ENCODE measurements at regions not wholly inside any gene's neighbourhood (a gene's known extent, or its start where the extent isn't known, plus 50 kb on each side); places are given as distances from the start of the nearest gene placed in this dataset.
A peak's percentile ranks its signal among the peaks of the same experiment; 100 is the strongest.

- TF ChIP-seq ZKSCAN5 (CRISPR knock-in tag; IDR thresholded peaks at IDR 0.05) (no peak), ZNF710 (CRISPR knock-in tag; IDR thresholded peaks at IDR 0.05; ENCODE audit: borderline replicate concordance) (no peak), MLXIP (CRISPR knock-in tag; IDR thresholded peaks at IDR 0.05; ENCODE audit: borderline replicate concordance) (no peak), RXRA (CRISPR knock-in tag; IDR thresholded peaks at IDR 0.05) (peak; percentile 81), ZBTB1 (CRISPR knock-in tag; IDR thresholded peaks at IDR 0.05; ENCODE audit: borderline replicate concordance) (no peak), ATAD3A (CRISPR knock-in tag; IDR thresholded peaks at IDR 0.05) (no peak), RFX5 (IDR thresholded peaks at IDR 0.05; ENCODE audit: low read depth, low read length) (no peak), CSRNP2 (CRISPR knock-in tag; conservative IDR thresholded peaks at IDR 0.05; ENCODE audit: low read depth) (no peak), ZNF619 (CRISPR knock-in tag; IDR thresholded peaks at IDR 0.05) (no peak), MEIS2 (CRISPR knock-in tag; IDR thresholded peaks at IDR 0.05) (0 out of 2 replicates have a peak, but pooled peaks have one; percentile 26), ZNF318 (CRISPR knock-in tag; IDR thresholded peaks at IDR 0.05) (no peak), POGZ (CRISPR knock-in tag; IDR thresholded peaks at IDR 0.05) (peak; percentile 35; the same call in 1 of the 2 replicates), ONECUT2 (CRISPR knock-in tag; IDR thresholded peaks at IDR 0.05) (no peak), THYN1 (CRISPR knock-in tag; IDR thresholded peaks at IDR 0.05; ENCODE audit: borderline replicate concordance, low read depth) (no peak)
Measured at GRCh38 chr20:17827759-17828559, 128.2 kb downstream of the BANF2 start (continued).

All from HepG2 (cell line).